IMR-90 (cell line): ENCODE measurements at regions not wholly inside any gene's neighbourhood (a gene's known extent, or its start where the extent isn't known, plus 50 kb on each side); places are given as distances from the start of the nearest gene placed in this dataset.

Experiments used
- BHLHE40 ChIP-seq: fragments of 150-350 bp; IDR thresholded peaks from 2 replicates; pipeline ENCODE4 v1.6.1; 2016; ENCODE audit warnings: mild to moderate bottlenecking, low read depth, low read length
- CEBPB ChIP-seq: IDR thresholded peaks from 2 replicates; pipeline ENCODE4 v1.6.1; 2012; ENCODE audit warnings: low read depth, low read length, improper control_type of control experiment
- CTCF ChIP-seq: conservative IDR thresholded peaks from 2 replicates; pipeline ENCODE4 v1.5.1; 2012; ENCODE audit warnings: mild to moderate bottlenecking, low read depth, low read length, improper control_type of control experiment
- ELK1 ChIP-seq: fragments of 150-350 bp; IDR thresholded peaks from 2 replicates; pipeline ENCODE4 v1.6.1; 2016; ENCODE audit warnings: low read depth, mild to moderate bottlenecking, low read length, moderate library complexity, borderline replicate concordance
- MAFK ChIP-seq: IDR thresholded peaks from 2 replicates; pipeline ENCODE4 v1.6.1; 2012; ENCODE audit warnings: low read depth, low read length, improper control_type of control experiment
- MAZ ChIP-seq: IDR thresholded peaks from 2 replicates; pipeline ENCODE4 v1.6.1; 2012; ENCODE audit warnings: low read depth, mild to moderate bottlenecking, low read length, improper control_type of control experiment, moderate library complexity, borderline replicate concordance
- MXI1 ChIP-seq: IDR thresholded peaks from 2 replicates; pipeline ENCODE4 v1.6.1; 2012; ENCODE audit warnings: low read depth, mild to moderate bottlenecking, low read length, moderate library complexity, borderline replicate concordance
- POLR2A ChIP-seq: IDR thresholded peaks from 2 replicates; pipeline ENCODE4 v1.6.1; 2012; ENCODE audit warnings: mild to moderate bottlenecking, low read depth, low read length
- RAD21 ChIP-seq: IDR thresholded peaks from 2 replicates; pipeline ENCODE4 v1.6.1; 2012; ENCODE audit warnings: low read length, improper control_type of control experiment
- RCOR1 ChIP-seq: IDR thresholded peaks from 2 replicates; pipeline ENCODE4 v1.6.1; 2012; ENCODE audit warnings: mild to moderate bottlenecking, low read length, improper control_type of control experiment; ENCODE audit not compliant: insufficient replicate concordance
- RFX5 ChIP-seq: IDR thresholded peaks from 2 replicates; pipeline ENCODE4 v1.8.0; 2012; ENCODE audit warnings: low read depth, mild to moderate bottlenecking, low read length, moderate library complexity
- SMC3 ChIP-seq: fragments of 150-350 bp; IDR thresholded peaks from 2 replicates; pipeline ENCODE4 v1.6.1; 2016; ENCODE audit warnings: low read depth, mild to moderate bottlenecking, antibody characterized with exemption, low read length, moderate library complexity

GRCh38 chr1:189275796-189276195 lies 1201.9 kb downstream of the BRINP3 start:
- no peak for TF ChIP-seq CTCF
- TF ChIP-seq RCOR1, result no peak
- no peak for TF ChIP-seq BHLHE40
- TF ChIP-seq POLR2A, result no peak
- no peak for TF ChIP-seq MAFK
- TF ChIP-seq CEBPB, result no peak
- TF ChIP-seq RAD21, result no peak
- TF ChIP-seq ELK1, result no peak
- TF ChIP-seq SMC3, result no peak
- no peak for TF ChIP-seq MAZ
- TF ChIP-seq RFX5, result no peak
- no peak for TF ChIP-seq MXI1
